IMR-90 (cell line): ENCODE measurements at regions not wholly inside any gene's neighbourhood (a gene's known extent, or its start where the extent isn't known, plus 50 kb on each side); places are given as distances from the start of the nearest gene placed in this dataset.

Experiments
- CEBPB ChIP-seq: IDR thresholded peaks from 2 replicates; pipeline ENCODE4 v1.6.1; 2012; ENCODE audit warnings: low read depth, low read length, improper control_type of control experiment
- MAZ ChIP-seq: IDR thresholded peaks from 2 replicates; pipeline ENCODE4 v1.6.1; 2012; ENCODE audit warnings: low read depth, mild to moderate bottlenecking, low read length, improper control_type of control experiment, moderate library complexity, borderline replicate concordance
- POLR2A ChIP-seq: IDR thresholded peaks from 2 replicates; pipeline ENCODE4 v1.6.1; 2012; ENCODE audit warnings: mild to moderate bottlenecking, low read depth, low read length
- RFX5 ChIP-seq: IDR thresholded peaks from 2 replicates; pipeline ENCODE4 v1.8.0; 2012; ENCODE audit warnings: low read depth, mild to moderate bottlenecking, low read length, moderate library complexity
- TF ChIP-seq, protein P1 (sequence below): conservative IDR thresholded peaks from 2 replicates; pipeline ENCODE4 v1.5.1; 2012; ENCODE audit warnings: mild to moderate bottlenecking, low read depth, low read length, improper control_type of control experiment
- TF ChIP-seq, protein P2 (sequence below): fragments of 150-350 bp; IDR thresholded peaks from 2 replicates; pipeline ENCODE4 v1.6.1; 2016; ENCODE audit warnings: low read depth, mild to moderate bottlenecking, low read length, moderate library complexity, borderline replicate concordance
- TF ChIP-seq, protein P3 (sequence below): fragments of 150-350 bp; IDR thresholded peaks from 2 replicates; pipeline ENCODE4 v1.6.1; 2017; ENCODE audit warnings: mild to moderate bottlenecking, antibody characterized with exemption, low read length, low read depth

DNA sequence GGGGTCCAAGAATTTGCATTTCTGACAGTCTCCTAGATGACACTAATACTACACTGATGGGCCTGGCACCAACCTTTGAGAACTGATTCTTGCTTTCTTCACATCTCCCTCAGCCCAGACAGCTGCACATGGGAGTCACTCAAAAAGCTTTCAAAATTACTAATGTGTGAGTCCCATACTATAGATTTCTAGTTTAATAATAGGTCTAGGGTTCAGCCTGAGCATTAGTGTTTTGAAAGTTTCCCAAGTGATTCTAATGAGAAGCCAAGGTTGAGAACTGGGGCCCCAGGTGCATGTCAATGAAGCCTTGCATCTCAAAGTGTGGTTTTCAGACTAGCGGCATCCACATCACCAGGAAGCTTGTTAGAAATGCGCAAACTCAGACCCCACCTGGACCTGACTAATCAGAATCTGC is 159.9 kb upstream of the CMC1 start:
- TF ChIP-seq, protein P1, sequence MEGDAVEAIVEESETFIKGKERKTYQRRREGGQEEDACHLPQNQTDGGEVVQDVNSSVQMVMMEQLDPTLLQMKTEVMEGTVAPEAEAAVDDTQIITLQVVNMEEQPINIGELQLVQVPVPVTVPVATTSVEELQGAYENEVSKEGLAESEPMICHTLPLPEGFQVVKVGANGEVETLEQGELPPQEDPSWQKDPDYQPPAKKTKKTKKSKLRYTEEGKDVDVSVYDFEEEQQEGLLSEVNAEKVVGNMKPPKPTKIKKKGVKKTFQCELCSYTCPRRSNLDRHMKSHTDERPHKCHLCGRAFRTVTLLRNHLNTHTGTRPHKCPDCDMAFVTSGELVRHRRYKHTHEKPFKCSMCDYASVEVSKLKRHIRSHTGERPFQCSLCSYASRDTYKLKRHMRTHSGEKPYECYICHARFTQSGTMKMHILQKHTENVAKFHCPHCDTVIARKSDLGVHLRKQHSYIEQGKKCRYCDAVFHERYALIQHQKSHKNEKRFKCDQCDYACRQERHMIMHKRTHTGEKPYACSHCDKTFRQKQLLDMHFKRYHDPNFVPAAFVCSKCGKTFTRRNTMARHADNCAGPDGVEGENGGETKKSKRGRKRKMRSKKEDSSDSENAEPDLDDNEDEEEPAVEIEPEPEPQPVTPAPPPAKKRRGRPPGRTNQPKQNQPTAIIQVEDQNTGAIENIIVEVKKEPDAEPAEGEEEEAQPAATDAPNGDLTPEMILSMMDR: no peak
- TF ChIP-seq CEBPB (no peak), RFX5 (no peak), POLR2A (no peak), MAZ (no peak)
- TF ChIP-seq, protein P2, sequence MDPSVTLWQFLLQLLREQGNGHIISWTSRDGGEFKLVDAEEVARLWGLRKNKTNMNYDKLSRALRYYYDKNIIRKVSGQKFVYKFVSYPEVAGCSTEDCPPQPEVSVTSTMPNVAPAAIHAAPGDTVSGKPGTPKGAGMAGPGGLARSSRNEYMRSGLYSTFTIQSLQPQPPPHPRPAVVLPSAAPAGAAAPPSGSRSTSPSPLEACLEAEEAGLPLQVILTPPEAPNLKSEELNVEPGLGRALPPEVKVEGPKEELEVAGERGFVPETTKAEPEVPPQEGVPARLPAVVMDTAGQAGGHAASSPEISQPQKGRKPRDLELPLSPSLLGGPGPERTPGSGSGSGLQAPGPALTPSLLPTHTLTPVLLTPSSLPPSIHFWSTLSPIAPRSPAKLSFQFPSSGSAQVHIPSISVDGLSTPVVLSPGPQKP: no peak
- TF ChIP-seq, protein P3, sequence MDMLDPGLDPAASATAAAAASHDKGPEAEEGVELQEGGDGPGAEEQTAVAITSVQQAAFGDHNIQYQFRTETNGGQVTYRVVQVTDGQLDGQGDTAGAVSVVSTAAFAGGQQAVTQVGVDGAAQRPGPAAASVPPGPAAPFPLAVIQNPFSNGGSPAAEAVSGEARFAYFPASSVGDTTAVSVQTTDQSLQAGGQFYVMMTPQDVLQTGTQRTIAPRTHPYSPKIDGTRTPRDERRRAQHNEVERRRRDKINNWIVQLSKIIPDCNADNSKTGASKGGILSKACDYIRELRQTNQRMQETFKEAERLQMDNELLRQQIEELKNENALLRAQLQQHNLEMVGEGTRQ: no peak
